ENCODE measurements at regions not wholly inside any gene's neighbourhood (a gene's known extent, or its start where the extent isn't known, plus 50 kb on each side); places are given as distances from the start of the nearest gene placed in this dataset.

- TF ChIP-seq CTCF (IDR thresholded peaks at IDR 0.05; ENCODE audit: insufficient read depth, low read length) (no peak), POLR2AphosphoS5 (IDR thresholded peaks at IDR 0.05; ENCODE audit: low read depth) (no peak), SPI1 (IDR thresholded peaks at IDR 0.05; ENCODE audit: borderline replicate concordance, low read depth) (no peak), REST (IDR thresholded peaks at IDR 0.05; ENCODE audit: insufficient replicate concordance, low read depth) (no peak)
Observed at GRCh38 chr1:19559641-19560040, 74.3 kb upstream of the CAPZB start.
